Right lobe of liver (tissue), 4 donors: ENCODE measurements at regions not wholly inside any gene's neighbourhood (a gene's known extent, or its start where the extent isn't known, plus 50 kb on each side); places are given as distances from the start of the nearest gene placed in this dataset.

Source experiments
- POLR2A ChIP-seq: fragments of 450-650 bp; IDR thresholded peaks from one replicate; pipeline ENCODE4 v1.6.1; 2017; ENCODE audit warnings: antibody characterized with exemption, mild to moderate bottlenecking
- TF ChIP-seq, protein P1 (sequence below), 4 donors: fragments of 200-600 bp in 3 of 4; fragments of 450-650 bp in 1 of 4; IDR thresholded peaks; one replicate each; pipeline versions ENCODE4 v1.5.1 to v1.8.0; 2016 to 2022; ENCODE audit warnings: antibody characterized with exemption in 4 of 4, mild to moderate bottlenecking in 2 of 4
- donor health status: DM: no; HTN: no; CAD: no.
- donor health status: DM: no; HTN: no; CAD: no.
- donor health status: DM: no; HTN: yes; CAD: no.

DNA sequence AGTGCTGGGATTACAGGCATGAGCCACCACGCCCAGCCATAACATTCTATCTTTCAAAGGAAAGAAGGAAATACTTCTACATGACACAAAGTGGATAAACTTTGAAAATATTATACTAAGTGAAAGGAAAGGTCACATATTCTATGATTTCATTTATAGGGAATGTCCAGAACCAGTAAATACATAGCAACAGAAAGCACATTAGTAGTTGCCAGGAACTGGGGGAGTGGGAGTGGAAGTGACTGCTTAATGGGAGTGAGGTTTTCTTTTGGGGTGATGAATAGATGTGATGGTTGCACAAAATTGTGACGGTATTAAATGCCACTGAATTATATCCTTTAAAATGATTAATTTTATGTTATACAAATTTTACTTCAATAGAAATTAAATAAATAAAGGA is 95.7 kb upstream of the IL15 start:
- TF ChIP-seq, protein P1, sequence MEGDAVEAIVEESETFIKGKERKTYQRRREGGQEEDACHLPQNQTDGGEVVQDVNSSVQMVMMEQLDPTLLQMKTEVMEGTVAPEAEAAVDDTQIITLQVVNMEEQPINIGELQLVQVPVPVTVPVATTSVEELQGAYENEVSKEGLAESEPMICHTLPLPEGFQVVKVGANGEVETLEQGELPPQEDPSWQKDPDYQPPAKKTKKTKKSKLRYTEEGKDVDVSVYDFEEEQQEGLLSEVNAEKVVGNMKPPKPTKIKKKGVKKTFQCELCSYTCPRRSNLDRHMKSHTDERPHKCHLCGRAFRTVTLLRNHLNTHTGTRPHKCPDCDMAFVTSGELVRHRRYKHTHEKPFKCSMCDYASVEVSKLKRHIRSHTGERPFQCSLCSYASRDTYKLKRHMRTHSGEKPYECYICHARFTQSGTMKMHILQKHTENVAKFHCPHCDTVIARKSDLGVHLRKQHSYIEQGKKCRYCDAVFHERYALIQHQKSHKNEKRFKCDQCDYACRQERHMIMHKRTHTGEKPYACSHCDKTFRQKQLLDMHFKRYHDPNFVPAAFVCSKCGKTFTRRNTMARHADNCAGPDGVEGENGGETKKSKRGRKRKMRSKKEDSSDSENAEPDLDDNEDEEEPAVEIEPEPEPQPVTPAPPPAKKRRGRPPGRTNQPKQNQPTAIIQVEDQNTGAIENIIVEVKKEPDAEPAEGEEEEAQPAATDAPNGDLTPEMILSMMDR (IDR thresholded peaks at IDR 0.05): no peak
- no peak for TF ChIP-seq POLR2A
